Naive B cell (primary cell): ENCODE measurements at regions not wholly inside any gene's neighbourhood (a gene's known extent, or its start where the extent isn't known, plus 50 kb on each side); places are given as distances from the start of the nearest gene placed in this dataset.

Experiments used
- ATAC-seq, 2 donors: fragments of 150-1000 bp; cut with Tn5 transposase; 2 replicates each; pipeline ENCODE4 v1.10.0; 2021; ENCODE audit warnings: low read depth in 2 of 2, mild to moderate bottlenecking in 2 of 2, moderate library complexity in 2 of 2
- DNase-seq: peaks from one replicate; pipeline ENCODE4 v3.0.0; 2022
- H3K27ac Mint-ChIP-seq, 6 donors: one replicate each; pipeline ENCODE4 v1.8.0; 2020 to 2022; ENCODE audit warnings: mild to moderate bottlenecking in 6 of 6, mixed read lengths in 6 of 6, moderate library complexity in 5 of 6, inconsistent platforms in 2 of 6
- H3K27me3 Mint-ChIP-seq, 3 donors: one replicate each; pipeline ENCODE4 v1.8.0; 2021 to 2022; ENCODE audit warnings: mixed read lengths in 3 of 3, mild to moderate bottlenecking in 1 of 3
- H3K36me3 Mint-ChIP-seq, 2 donors: one replicate each; pipeline ENCODE4 v1.8.0; 2020 to 2022; ENCODE audit warnings: mixed read lengths in 2 of 2, inconsistent platforms in 1 of 2, mild to moderate bottlenecking in 1 of 2
- H3K4me1 Mint-ChIP-seq, 3 donors: one replicate each; pipeline ENCODE4 v1.8.0; 2020 to 2022; ENCODE audit warnings: mixed read lengths in 3 of 3, inconsistent platforms in 1 of 3, mild to moderate bottlenecking in 1 of 3, moderate library complexity in 1 of 3
- H3K4me3 Mint-ChIP-seq, 8 donors: one replicate each; pipeline ENCODE4 v1.8.0; 2020 to 2022; ENCODE audit warnings: mild to moderate bottlenecking in 8 of 8, mixed read lengths in 8 of 8, moderate library complexity in 8 of 8, inconsistent platforms in 2 of 8
- H3K9me3 Mint-ChIP-seq, 7 donors: one replicate each; pipeline ENCODE4 v1.8.0; 2020 to 2022; ENCODE audit warnings: mixed read lengths in 7 of 7, mild to moderate bottlenecking in 5 of 7, inconsistent platforms in 2 of 7, moderate library complexity in 1 of 7

DNA sequence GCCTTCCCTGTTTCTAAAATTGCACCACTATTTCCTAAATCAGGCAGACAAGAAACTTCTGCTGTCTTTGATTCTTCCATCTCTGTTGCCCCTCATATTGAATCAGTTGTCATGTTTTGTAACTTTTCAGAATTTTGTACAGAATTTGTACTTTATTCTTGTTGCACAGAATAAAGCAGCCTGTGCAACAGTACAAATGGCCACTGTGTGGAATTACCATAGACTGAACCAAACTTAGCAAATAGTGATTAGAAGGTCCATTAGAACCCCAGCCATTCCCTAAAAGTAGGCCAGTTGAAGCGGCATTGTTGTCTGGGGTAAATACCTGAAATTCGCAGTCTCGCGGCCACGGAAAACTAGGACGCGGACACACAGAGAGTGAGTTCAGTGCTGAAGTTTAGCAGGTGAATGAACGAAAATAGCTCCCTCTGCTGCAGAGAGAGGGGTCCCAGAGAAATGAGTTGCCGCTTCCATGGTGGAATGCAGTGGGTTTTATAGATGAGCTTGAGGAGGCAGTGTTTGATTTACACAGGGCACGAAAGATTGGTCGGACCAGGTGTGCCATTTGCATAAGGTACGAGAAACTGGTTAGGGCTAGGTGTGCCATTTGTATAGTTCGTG lies 71.8 kb downstream of the C4orf33 start:
- no peaks in the 10 kb centered on the region for H3K36me3 Mint-ChIP-seq
- peaks cover 0 to under 1% (median 0%) of the 10 kb centered on the region in 7 donors for H3K9me3 Mint-ChIP-seq
- DNase-seq: no peak
- no peak for ATAC-seq
- H3K27ac Mint-ChIP-seq: no peak overlapping the region
- no peak overlapping the region for H3K4me3 Mint-ChIP-seq
- H3K27me3 Mint-ChIP-seq: peaks cover 8 to 23% (median 21%) of the 10 kb centered on the region in 3 donors
- H3K4me1 Mint-ChIP-seq: no peaks in the 10 kb centered on the region

DNA sequence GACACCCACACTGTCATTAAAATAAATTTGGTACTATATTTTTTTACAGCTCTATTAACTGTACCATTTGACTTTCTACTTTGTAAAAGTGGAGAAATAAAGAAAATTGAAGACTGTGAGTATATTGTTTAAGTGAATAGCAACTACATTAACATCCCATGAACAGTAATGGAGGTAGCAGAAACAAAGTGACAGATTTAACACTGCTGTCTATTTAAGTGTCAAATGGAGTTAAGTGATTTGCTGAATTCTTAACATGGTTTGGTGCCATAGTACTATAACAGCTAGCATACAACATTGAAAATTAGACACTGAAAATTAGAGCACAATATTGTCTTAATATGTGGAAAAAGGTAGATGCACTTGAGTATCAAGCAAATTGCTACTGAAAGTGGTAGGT lies 76.2 kb downstream of the C4orf33 start:
- DNase-seq (no peak), ATAC-seq (no peak)
- Mint-ChIP-seq H3K4me1 (no peaks in the 10 kb centered on the region), H3K9me3 (no peaks in the 10 kb centered on the region), H3K27me3 (peaks cover 13 to 28% (median 18%) of the 10 kb centered on the region in 3 donors), H3K27ac (no peak overlapping the region), H3K36me3 (no peaks in the 10 kb centered on the region), H3K4me3 (no peak overlapping the region)

DNA sequence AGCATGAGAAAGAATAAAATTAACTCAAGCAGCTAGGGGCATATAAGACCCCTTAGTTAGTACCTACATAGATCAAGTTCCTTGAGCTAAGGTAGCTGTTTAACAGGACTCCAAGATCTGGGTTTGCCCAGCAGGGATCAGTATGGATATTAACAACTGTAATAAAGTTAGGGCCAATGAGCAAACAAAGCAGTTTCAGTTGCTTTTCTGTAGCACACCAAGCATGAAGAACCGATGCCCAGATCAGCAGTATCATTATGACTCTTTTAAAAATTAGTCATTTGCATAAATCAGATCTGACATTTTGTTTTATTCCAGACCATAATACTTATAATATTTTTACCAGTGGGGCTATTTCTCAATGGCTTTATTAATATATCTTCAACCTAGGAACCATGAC lies 80.9 kb downstream of the C4orf33 start:
- no peaks in the 10 kb centered on the region for H3K36me3 Mint-ChIP-seq
- ATAC-seq (no peak), DNase-seq (no peak)
- H3K27ac Mint-ChIP-seq: no peak overlapping the region
- H3K4me3 Mint-ChIP-seq: no peak overlapping the region
- H3K9me3 Mint-ChIP-seq: peaks cover 0 to 1% (median 0%) of the 10 kb centered on the region in 7 donors
- peaks cover 5 to 8% (median 6%) of the 10 kb centered on the region in 3 donors for H3K27me3 Mint-ChIP-seq
- no peaks in the 10 kb centered on the region for H3K4me1 Mint-ChIP-seq

DNA sequence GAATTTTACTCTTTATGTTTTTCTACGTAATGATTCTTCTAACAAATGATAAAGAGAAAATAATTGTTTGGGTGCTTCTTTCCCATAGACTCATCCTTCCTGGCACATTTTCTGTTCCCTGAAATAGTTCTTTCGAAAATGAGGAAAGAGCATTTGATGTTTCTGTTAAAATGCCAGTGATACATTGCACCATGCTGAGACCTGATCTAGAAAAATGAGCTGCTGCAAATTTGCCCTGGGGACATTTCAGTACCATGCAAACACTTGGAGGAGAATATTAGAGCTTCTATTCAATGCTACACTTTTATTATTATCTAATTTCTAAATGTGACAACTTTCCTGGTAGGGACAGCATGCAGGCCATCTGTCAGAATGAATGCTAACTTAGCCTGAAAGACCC lies 83.3 kb downstream of the C4orf33 start:
- DNase-seq (no peak), ATAC-seq (no peak)
- peaks cover 0 to 7% (median 6%) of the 10 kb centered on the region in 3 donors for H3K27me3 Mint-ChIP-seq
- H3K4me3 Mint-ChIP-seq: no peak overlapping the region
- H3K4me1 Mint-ChIP-seq: no peaks in the 10 kb centered on the region
- no peaks in the 10 kb centered on the region for H3K36me3 Mint-ChIP-seq
- peaks cover 0 to 3% (median 0%) of the 10 kb centered on the region in 7 donors for H3K9me3 Mint-ChIP-seq
- no peak overlapping the region for H3K27ac Mint-ChIP-seq

DNA sequence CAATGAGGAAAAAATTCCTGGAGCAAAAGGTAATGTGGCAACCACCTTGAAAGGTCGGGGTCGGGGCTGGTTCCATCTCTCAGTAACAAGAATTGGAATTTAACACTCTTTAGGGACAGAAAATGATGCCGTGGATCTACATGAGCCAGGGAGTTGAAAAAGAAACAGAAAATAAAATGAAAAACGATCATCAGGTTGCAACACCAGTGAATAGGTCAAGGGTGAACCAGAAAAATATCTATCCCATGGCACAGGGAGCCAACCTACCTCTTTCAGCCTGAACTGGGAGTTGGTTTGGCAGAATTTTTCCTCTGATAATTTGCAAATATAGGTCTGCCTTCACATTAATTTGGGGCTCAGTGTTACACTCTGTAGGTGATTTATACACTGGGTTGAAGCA lies 93.7 kb downstream of the C4orf33 start:
- Mint-ChIP-seq H3K9me3 (no peaks in the 10 kb centered on the region), H3K4me1 (no peaks in the 10 kb centered on the region), H3K27ac (no peak overlapping the region), H3K4me3 (no peak overlapping the region), H3K27me3 (peaks cover 7 to 13% (median 9%) of the 10 kb centered on the region in 3 donors), H3K36me3 (no peaks in the 10 kb centered on the region)
- ATAC-seq (no peak), DNase-seq (no peak)

DNA sequence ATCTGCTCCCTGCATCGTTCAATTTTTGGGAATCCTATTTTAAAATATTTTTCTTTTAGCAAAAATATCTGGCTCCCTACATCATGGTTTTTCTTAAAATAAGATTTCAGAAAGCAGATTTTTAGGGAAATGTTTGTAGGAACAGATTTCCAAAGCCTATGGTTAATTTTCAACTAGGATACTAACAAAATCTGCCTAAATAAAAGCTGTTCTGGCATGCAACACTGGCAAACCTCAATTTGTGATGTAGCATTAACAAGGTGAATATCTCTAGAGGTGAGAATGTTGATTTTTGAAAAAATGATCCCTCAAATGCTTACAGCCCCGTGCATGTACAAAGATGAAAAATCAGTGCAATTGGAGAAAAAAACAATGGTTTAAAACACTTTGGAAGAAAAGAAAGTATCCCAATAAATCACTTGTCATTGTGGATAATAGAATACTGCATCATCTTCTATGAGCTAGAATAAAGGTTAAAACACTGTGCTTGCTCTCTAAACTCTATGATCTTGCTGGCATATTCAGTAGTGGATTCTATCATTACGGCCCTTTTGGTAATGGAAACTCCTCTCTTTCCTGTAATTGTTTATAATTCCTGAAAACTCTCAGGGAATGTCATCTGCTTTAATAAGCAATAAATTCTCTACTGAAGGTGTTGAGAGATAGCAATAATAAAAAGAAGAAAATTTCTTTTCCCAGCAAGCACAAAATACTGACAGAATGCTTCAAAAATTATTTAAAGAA lies 97.6 kb downstream of the C4orf33 start:
- ATAC-seq (no peak), DNase-seq (no peak)
- H3K36me3 Mint-ChIP-seq: no peaks in the 10 kb centered on the region
- no peak overlapping the region for H3K4me3 Mint-ChIP-seq
- H3K27me3 Mint-ChIP-seq: peaks cover 7 to 18% (median 7%) of the 10 kb centered on the region in 3 donors
- no peaks in the 10 kb centered on the region for H3K4me1 Mint-ChIP-seq
- no peak overlapping the region for H3K27ac Mint-ChIP-seq
- H3K9me3 Mint-ChIP-seq: peaks cover 0 to 5% (median 0%) of the 10 kb centered on the region in 7 donors

DNA sequence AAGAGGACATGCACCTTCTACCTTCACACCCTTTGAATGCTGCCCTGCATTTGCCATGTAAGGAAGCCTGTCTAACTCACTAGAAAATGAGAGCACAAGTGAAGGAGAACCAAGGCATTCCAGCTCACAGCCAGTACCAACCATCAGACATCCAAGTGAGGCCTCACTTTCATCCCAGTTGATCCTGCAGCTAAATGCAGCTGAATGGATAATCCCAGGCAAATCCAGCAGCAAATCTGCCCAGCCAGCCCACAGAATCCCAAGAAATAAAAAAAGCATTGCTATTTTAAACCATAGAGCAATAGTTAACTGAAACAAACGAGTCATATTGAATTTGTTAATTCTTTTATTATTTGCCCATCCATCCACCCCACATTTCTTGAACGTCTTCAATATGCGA lies 112.5 kb downstream of the C4orf33 start:
- Mint-ChIP-seq H3K4me1 (no peaks in the 10 kb centered on the region), H3K36me3 (no peaks in the 10 kb centered on the region), H3K27me3 (peaks cover 6 to 11% (median 8%) of the 10 kb centered on the region in 3 donors), H3K27ac (no peak overlapping the region), H3K9me3 (peaks cover 0 to 2% (median 0%) of the 10 kb centered on the region in 7 donors), H3K4me3 (no peak overlapping the region)
- ATAC-seq (no peak), DNase-seq (no peak)

DNA sequence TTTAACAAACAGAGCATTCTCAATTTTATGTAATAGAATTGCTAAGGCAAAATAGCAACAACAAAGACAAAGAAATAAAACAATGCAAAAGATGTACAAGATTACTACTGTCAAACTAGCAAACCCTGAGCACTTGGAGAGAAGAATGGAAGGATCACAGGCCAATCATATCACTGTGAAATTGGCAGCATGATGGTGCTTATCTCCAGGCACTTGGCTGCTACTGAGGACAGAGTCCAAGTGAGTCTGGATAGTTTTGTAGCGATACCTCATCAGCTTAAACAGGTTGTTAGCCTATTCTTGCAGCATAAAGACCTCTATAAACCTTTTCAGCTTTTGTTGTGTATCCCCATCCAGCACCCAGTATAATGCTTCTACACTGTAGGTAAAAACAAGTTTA lies 117.7 kb downstream of the C4orf33 start:
- ATAC-seq: no peak
- Mint-ChIP-seq H3K4me3 (no peak overlapping the region), H3K4me1 (no peaks in the 10 kb centered on the region), H3K27me3 (peaks cover 0 to 4% (median 0%) of the 10 kb centered on the region in 3 donors), H3K27ac (no peak overlapping the region), H3K9me3 (no peaks in the 10 kb centered on the region), H3K36me3 (no peaks in the 10 kb centered on the region)
- no peak for DNase-seq

DNA sequence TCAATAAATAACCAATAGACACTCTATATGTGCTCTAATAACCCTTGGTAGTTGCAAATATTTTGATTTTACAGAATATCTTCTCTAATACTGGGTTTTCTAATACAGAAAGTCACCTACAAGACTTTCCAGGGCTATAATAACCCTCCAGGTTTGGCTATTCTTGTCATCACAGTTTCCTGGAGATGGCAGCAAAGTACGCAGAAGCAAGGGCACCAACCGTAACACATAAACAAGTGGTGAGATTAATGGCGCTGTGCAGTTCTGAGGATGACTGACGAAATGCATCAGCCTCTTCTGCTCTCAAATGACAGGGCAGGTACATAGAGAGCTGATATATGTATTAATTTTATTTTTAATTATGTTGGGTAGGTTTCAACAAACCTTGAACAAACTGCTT lies 122.4 kb downstream of the C4orf33 start:
- Mint-ChIP-seq H3K27me3 (no peaks in the 10 kb centered on the region), H3K9me3 (no peaks in the 10 kb centered on the region), H3K4me3 (no peak overlapping the region), H3K36me3 (no peaks in the 10 kb centered on the region), H3K4me1 (no peaks in the 10 kb centered on the region), H3K27ac (no peak overlapping the region)
- ATAC-seq (no peak), DNase-seq (no peak)

DNA sequence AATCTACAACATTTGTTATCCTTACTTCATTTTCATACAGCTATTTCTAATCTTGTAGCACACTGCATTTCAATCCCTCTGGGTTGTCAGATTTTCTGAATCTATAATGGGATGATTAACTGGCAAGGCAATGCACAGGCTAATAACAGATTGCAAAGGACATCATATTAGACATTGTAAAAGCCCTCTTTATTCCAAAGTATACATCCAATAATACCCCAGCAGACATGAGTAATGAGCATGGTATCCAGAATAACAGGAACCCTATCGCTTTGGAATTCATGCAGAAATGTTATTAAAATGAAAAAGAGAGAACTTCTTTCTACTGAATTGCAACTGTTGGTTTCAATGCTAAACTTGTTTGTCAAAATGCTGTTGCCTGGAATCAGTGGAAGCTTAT lies 122.9 kb downstream of the C4orf33 start:
- DNase-seq: no peak
- H3K9me3 Mint-ChIP-seq: no peaks in the 10 kb centered on the region
- no peak overlapping the region for H3K4me3 Mint-ChIP-seq
- H3K4me1 Mint-ChIP-seq: no peaks in the 10 kb centered on the region
- ATAC-seq: no peak
- no peaks in the 10 kb centered on the region for H3K36me3 Mint-ChIP-seq
- no peak overlapping the region for H3K27ac Mint-ChIP-seq
- no peaks in the 10 kb centered on the region for H3K27me3 Mint-ChIP-seq

DNA sequence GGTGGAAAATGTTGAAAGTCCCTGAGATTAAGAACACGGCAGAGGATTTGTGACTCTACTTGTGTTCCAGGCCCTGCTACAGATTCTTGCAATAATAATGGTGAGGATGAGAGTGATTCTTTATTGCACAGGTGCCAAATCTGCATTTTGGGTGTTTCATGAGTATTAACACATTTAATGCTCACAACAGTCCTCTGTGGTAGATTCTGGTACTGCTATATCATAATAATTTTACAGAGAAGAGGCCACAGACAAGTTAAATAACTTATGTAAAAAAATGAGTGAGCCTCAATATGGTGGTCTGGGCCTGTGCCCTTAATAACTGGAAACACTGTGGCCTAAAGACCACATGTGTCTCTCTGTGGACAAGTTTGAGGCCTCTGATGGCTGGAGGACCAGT lies 124.3 kb downstream of the C4orf33 start:
- Mint-ChIP-seq H3K36me3 (no peaks in the 10 kb centered on the region), H3K27me3 (no peaks in the 10 kb centered on the region), H3K9me3 (no peaks in the 10 kb centered on the region)

DNA sequence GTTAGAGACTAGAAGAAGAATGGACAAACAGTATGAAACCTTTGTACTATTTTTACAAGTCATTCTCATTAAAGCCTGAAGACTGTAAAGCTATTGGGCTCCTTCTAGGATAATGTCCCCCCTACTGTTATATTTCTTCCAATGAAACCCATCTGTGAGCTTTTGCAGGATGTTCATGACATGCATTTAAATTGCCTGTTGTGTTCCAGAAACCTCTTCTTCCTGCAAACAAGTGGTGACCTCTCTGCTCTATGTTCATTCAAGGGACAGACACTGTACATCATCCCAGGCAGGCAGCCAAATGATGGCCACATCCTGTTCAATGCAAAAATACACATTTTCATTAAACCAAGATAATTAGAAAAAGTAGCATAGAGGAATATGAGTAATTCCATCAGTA lies 128.0 kb downstream of the C4orf33 start:
- no peaks in the 10 kb centered on the region for H3K27me3 Mint-ChIP-seq
- no peaks in the 10 kb centered on the region for H3K9me3 Mint-ChIP-seq
- DNase-seq: no peak
- no peak for ATAC-seq
- no peaks in the 10 kb centered on the region for H3K4me1 Mint-ChIP-seq
- H3K4me3 Mint-ChIP-seq: no peak overlapping the region
- H3K36me3 Mint-ChIP-seq: no peaks in the 10 kb centered on the region
- H3K27ac Mint-ChIP-seq: no peak overlapping the region

More for the DNA sequence above, 124.3 kb downstream of the C4orf33 start:
- no peak for ATAC-seq
- no peaks in the 10 kb centered on the region for H3K4me1 Mint-ChIP-seq
- DNase-seq: no peak
- no peak overlapping the region for H3K4me3 Mint-ChIP-seq
- H3K27ac Mint-ChIP-seq: no peak overlapping the region

DNA sequence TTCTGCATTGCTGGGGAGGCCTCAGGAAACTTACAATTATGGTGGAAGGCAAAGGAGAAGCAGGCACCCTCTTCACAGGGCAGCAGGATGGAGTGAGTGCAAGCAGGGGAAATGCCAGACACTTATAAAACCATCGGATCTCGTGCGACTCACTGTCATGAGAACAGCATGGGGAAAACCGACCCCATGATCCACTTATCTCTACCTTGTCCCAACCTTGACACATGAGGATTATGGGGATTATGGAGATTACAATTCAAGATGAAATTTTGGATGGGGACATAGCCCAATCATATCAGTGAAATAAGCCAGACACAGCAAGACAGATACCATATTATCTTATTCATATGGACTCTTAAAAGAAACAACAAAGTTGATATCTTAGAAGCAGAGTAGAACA lies 134.9 kb downstream of the C4orf33 start:
- no peak for ATAC-seq
- no peak overlapping the region for H3K4me3 Mint-ChIP-seq
- H3K36me3 Mint-ChIP-seq: no peaks in the 10 kb centered on the region
- H3K4me1 Mint-ChIP-seq: no peaks in the 10 kb centered on the region
- H3K9me3 Mint-ChIP-seq: peaks cover 0 to 2% (median 0%) of the 10 kb centered on the region in 7 donors
- peaks cover 0 to 11% (median 10%) of the 10 kb centered on the region in 3 donors for H3K27me3 Mint-ChIP-seq
- H3K27ac Mint-ChIP-seq: peak overlapping the region in 1 of 6 donors; percentile 30
- DNase-seq: no peak

DNA sequence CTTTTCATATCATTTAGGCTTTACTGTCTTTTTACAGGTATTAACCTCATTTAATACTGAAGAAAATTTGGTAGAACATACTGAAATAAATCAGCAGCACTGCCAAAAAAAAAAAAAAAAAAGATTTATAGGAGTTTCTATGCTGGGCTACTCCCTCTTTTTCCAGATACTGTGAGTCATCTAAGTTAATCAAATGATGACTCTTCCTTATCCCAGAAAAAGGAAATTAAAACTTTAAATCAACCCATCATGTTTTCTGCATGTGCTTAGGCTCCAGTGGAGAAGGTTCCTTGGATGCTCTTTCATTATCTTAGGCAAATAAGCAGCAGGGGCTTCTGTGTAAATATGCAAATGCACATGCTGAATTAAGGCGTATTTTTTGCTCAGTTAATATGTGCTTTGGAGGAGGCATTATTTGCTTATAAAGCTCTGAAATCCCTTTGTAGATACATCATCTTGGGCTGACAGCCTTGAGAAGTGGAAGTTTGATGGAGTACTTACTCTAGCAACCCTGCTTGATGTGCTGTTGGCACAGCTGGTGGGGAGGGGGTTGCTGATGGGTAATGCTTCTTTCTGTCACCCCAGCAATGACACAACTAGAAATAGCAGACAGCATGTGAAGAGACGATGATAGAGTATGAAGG lies 136.1 kb downstream of the C4orf33 start:
- DNase-seq (no peak), ATAC-seq (no peak)
- Mint-ChIP-seq H3K9me3 (peaks cover 0 to 2% (median 0%) of the 10 kb centered on the region in 7 donors), H3K4me3 (no peak overlapping the region), H3K27me3 (peaks cover 0 to 11% (median 10%) of the 10 kb centered on the region in 3 donors), H3K27ac (no peak overlapping the region), H3K4me1 (no peaks in the 10 kb centered on the region), H3K36me3 (no peaks in the 10 kb centered on the region)
